ENCODE measurements at regions not wholly inside any gene's neighbourhood (a gene's known extent, or its start where the extent isn't known, plus 50 kb on each side); places are given as distances from the start of the nearest gene placed in this dataset.

GRCh38 chr3:23068016-23068728 is 135.0 kb upstream of the UBE2E2 start:
- Histone ChIP-seq H3K4me1 (no peaks in the 10 kb centered on the region), H3K9me3 (no peaks in the 10 kb centered on the region), H3K27ac (no peak overlapping the region), H3K36me3 (no peaks in the 10 kb centered on the region), H3K4me3 (no peak overlapping the region), H3K27me3 (no peaks in the 10 kb centered on the region)
- no peak for DNase-seq (ENCODE audit: low spot score)
- TF ChIP-seq, protein P1, sequence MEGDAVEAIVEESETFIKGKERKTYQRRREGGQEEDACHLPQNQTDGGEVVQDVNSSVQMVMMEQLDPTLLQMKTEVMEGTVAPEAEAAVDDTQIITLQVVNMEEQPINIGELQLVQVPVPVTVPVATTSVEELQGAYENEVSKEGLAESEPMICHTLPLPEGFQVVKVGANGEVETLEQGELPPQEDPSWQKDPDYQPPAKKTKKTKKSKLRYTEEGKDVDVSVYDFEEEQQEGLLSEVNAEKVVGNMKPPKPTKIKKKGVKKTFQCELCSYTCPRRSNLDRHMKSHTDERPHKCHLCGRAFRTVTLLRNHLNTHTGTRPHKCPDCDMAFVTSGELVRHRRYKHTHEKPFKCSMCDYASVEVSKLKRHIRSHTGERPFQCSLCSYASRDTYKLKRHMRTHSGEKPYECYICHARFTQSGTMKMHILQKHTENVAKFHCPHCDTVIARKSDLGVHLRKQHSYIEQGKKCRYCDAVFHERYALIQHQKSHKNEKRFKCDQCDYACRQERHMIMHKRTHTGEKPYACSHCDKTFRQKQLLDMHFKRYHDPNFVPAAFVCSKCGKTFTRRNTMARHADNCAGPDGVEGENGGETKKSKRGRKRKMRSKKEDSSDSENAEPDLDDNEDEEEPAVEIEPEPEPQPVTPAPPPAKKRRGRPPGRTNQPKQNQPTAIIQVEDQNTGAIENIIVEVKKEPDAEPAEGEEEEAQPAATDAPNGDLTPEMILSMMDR (IDR thresholded peaks at IDR 0.05), result no peak

DNA sequence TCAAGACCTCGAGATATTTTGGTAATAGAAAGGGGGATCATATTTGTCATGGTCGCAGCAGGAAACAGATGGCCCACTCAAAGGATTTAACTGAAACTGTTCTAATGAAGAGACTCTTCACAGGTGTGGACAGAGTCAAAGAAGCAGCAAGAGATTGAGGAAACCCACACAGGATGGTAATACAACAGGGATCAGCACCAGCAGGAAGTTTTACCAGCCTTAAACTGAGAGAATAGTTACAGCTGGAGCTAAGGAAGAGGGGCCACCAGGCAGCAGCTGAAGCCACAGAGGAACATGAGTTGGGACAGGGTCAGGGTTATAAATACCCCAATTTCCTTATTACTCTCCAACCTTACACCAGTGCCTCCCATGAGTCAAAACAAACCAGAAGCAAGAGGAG is 131.8 kb upstream of the UBE2E2 start:
- Histone ChIP-seq H3K4me3 (no peak overlapping the region), H3K4me1 (peaks cover 0 to 5% of the 10 kb centered on the region in 2 donors), H3K27ac (no peak overlapping the region), H3K36me3 (no peaks in the 10 kb centered on the region), H3K27me3 (no peaks in the 10 kb centered on the region), H3K9me3 (no peaks in the 10 kb centered on the region)
- TF ChIP-seq, protein P1 (IDR thresholded peaks at IDR 0.05), result no peak
- no peak for DNase-seq (ENCODE audit: low spot score)

DNA sequence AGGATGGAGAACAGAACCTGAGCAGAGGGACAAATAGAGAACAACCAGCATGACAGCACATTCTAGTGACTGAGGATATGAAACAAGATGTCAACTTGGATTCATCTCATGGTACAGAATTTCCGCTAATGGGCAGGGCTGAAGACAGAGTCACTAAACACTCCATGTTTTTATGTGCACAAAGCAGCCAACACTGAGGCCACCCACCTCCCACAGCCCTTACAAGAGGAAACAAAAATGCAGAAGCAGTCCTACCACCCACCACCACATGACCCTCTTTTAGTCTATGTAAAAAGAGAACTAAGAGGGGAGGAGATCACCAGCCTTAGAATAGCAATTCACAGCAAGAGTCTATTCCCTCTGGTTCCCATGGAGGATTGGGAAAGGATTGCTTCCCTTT is 131.4 kb upstream of the UBE2E2 start:
- Histone ChIP-seq H3K27me3 (no peaks in the 10 kb centered on the region), H3K4me3 (no peak overlapping the region), H3K27ac (no peak overlapping the region), H3K4me1 (peaks cover 0 to 5% of the 10 kb centered on the region in 2 donors), H3K9me3 (no peaks in the 10 kb centered on the region), H3K36me3 (no peaks in the 10 kb centered on the region)
- TF ChIP-seq, protein P1 (IDR thresholded peaks at IDR 0.05), result no peak
- DNase-seq (ENCODE audit: low spot score), result no peak

DNA sequence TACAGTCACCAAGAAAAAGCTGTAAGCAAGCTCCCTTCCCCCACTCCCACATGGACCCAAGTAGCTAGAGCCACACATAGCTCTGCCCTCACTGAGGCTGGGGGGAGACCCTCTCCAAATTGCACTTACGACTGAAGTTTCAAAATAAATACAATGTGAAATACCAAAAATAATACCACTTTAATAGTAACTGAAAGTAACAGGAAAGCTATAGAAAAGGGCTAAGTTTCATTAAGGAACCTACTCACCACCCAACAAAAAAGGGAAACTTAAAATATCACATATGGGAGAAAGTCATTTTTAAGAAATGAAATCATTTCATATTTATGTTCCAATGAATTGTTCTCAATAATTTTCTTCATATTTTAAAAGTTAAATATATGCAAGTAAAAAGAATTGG is 130.4 kb upstream of the UBE2E2 start:
- Histone ChIP-seq H3K4me1 (peaks cover 0 to 5% of the 10 kb centered on the region in 2 donors), H3K36me3 (no peaks in the 10 kb centered on the region), H3K9me3 (no peaks in the 10 kb centered on the region), H3K27ac (no peak overlapping the region), H3K4me3 (no peak overlapping the region), H3K27me3 (no peaks in the 10 kb centered on the region)
- DNase-seq (ENCODE audit: low spot score), result no peak
- TF ChIP-seq, protein P1 (IDR thresholded peaks at IDR 0.05), result no peak

DNA sequence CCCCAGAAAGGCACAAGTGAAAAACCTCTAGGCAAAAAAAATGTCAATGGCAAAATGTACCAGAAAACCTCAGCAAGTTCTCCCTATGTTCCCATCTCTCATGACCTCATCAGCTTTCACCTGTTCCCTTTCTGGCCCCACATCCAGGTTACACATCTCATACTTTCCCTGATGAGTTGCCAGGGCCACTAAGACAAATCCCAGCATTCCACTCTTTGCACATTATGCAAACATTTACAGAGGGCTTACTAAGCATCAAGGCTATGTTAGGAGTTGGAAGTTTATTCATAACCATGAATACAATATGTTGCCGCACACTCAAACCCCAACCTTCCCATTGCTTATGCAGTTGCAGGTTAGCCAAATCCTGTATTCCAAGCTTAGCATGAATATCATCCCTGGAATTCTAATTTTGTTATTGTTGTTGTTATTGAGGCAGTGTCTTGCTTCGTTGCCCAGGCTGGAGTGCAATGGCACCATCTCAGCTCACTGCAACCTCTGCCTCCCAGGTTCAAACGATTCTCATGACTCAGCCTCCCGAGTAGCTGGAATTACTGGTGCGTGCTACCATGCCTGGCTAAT is 129.3 kb upstream of the UBE2E2 start:
- no peak overlapping the region for H3K4me3 ChIP-seq
- H3K9me3 ChIP-seq, result no peaks in the 10 kb centered on the region
- TF ChIP-seq, protein P1 (IDR thresholded peaks at IDR 0.05), result no peak
- H3K36me3 ChIP-seq, result no peaks in the 10 kb centered on the region
- H3K27ac ChIP-seq, result no peak overlapping the region
- H3K4me1 ChIP-seq, result peaks cover 0 to 5% of the 10 kb centered on the region in 2 donors
- no peaks in the 10 kb centered on the region for H3K27me3 ChIP-seq
- no peak for DNase-seq (ENCODE audit: low spot score)
